ENCODE measurements at regions not wholly inside any gene's neighbourhood (a gene's known extent, or its start where the extent isn't known, plus 50 kb on each side); places are given as distances from the start of the nearest gene placed in this dataset.

GRCh38 chr12:58277231-58277630 is 335.9 kb downstream of the ATP23 start:
- no peak overlapping the region for H3K9ac ChIP-seq (ENCODE audit: low read length)
- 0 out of 2 replicates have a peak, but pooled peaks cover 4% of the 10 kb centered on the region for H3K9me3 ChIP-seq (ENCODE audit: insufficient read depth, low read length)
- no peak overlapping the region for H3K4me2 ChIP-seq (ENCODE audit: low read length)
- H3K4me3 ChIP-seq (ENCODE audit: low read length): no peak overlapping the region
- H3K79me2 ChIP-seq (ENCODE audit: low read length): no peaks in the 10 kb centered on the region
- no peaks in the 10 kb centered on the region for H3K4me1 ChIP-seq (ENCODE audit: low read length)
- H4K20me1 ChIP-seq (ENCODE audit: insufficient read depth, low read length): no peaks in the 10 kb centered on the region
- H3K27me3 ChIP-seq (ENCODE audit: low read depth, low read length): no peaks in the 10 kb centered on the region
- no peaks in the 10 kb centered on the region for H3K36me3 ChIP-seq (replicated peaks; ENCODE audit: low read depth, low read length)
- H2AFZ ChIP-seq (ENCODE audit: low read depth, low read length): no peak overlapping the region
- no peak overlapping the region for H3K27ac ChIP-seq (ENCODE audit: low read length)
- TF ChIP-seq EZH2phosphoT487 (IDR thresholded peaks at IDR 0.05; ENCODE audit: low read depth): no peak
- TF ChIP-seq, protein P1, sequence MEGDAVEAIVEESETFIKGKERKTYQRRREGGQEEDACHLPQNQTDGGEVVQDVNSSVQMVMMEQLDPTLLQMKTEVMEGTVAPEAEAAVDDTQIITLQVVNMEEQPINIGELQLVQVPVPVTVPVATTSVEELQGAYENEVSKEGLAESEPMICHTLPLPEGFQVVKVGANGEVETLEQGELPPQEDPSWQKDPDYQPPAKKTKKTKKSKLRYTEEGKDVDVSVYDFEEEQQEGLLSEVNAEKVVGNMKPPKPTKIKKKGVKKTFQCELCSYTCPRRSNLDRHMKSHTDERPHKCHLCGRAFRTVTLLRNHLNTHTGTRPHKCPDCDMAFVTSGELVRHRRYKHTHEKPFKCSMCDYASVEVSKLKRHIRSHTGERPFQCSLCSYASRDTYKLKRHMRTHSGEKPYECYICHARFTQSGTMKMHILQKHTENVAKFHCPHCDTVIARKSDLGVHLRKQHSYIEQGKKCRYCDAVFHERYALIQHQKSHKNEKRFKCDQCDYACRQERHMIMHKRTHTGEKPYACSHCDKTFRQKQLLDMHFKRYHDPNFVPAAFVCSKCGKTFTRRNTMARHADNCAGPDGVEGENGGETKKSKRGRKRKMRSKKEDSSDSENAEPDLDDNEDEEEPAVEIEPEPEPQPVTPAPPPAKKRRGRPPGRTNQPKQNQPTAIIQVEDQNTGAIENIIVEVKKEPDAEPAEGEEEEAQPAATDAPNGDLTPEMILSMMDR (IDR thresholded peaks at IDR 0.05; ENCODE audit: low read depth, low read length): no peak

- H4K20me1 ChIP-seq (ENCODE audit: insufficient read depth, low read length): no peaks in the 10 kb centered on the region
- no peaks in the 10 kb centered on the region for H3K9me3 ChIP-seq (ENCODE audit: insufficient read depth, low read length)
- no peaks in the 10 kb centered on the region for H3K27me3 ChIP-seq (ENCODE audit: low read depth, low read length)
- H3K36me3 ChIP-seq (replicated peaks; ENCODE audit: low read depth, low read length): no peaks in the 10 kb centered on the region
- H3K79me2 ChIP-seq (ENCODE audit: low read length): no peaks in the 10 kb centered on the region
- H3K4me2 ChIP-seq (ENCODE audit: low read length): no peak overlapping the region
- H3K9ac ChIP-seq (ENCODE audit: low read length): no peak overlapping the region
- no peak overlapping the region for H2AFZ ChIP-seq (ENCODE audit: low read depth, low read length)
- H3K27ac ChIP-seq (ENCODE audit: low read length): no peak overlapping the region
- H3K4me1 ChIP-seq (ENCODE audit: low read length): no peaks in the 10 kb centered on the region
- TF ChIP-seq, protein P1 (IDR thresholded peaks at IDR 0.05; ENCODE audit: low read depth, low read length): no peak
- TF ChIP-seq EZH2phosphoT487 (IDR thresholded peaks at IDR 0.05; ENCODE audit: low read depth): no peak
- H3K4me3 ChIP-seq (ENCODE audit: low read length): no peak overlapping the region
Measured at GRCh38 chr12:58283553-58283952, 342.2 kb downstream of the ATP23 start.

DNA sequence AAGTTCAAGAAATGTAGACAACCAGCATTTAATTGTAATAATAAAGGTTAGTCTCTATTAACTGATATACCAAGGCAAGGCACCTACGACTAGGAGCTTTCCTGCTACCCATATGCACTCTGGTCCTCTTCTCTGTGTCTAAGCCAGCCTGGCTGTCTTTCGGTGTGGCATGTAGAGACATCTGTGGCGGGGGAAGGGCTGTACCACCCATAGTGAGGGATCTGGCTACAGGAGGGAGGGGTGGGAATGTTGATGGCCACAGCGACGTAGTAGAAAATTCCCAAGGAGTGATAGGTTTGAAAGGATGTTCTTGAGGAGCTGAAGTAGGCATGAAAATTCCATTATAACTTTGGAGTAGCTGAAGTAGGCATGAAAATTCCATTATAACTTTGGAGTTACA is 344.2 kb downstream of the ATP23 start:
- no peak overlapping the region for H3K27ac ChIP-seq (ENCODE audit: low read length)
- H3K4me1 ChIP-seq (ENCODE audit: low read length): peaks cover under 1% of the 10 kb centered on the region; the same call in 1 of the 2 replicates
- H3K79me2 ChIP-seq (ENCODE audit: low read length): no peaks in the 10 kb centered on the region
- H2AFZ ChIP-seq (ENCODE audit: low read depth, low read length): no peak overlapping the region
- no peak overlapping the region for H3K9ac ChIP-seq (ENCODE audit: low read length)
- no peaks in the 10 kb centered on the region for H3K9me3 ChIP-seq (ENCODE audit: insufficient read depth, low read length)
- H3K36me3 ChIP-seq (replicated peaks; ENCODE audit: low read depth, low read length): no peaks in the 10 kb centered on the region
- no peaks in the 10 kb centered on the region for H3K27me3 ChIP-seq (ENCODE audit: low read depth, low read length)
- H4K20me1 ChIP-seq (ENCODE audit: insufficient read depth, low read length): no peaks in the 10 kb centered on the region
- no peak overlapping the region for H3K4me2 ChIP-seq (ENCODE audit: low read length)
- H3K4me3 ChIP-seq (ENCODE audit: low read length): no peak overlapping the region
- TF ChIP-seq, protein P1 (IDR thresholded peaks at IDR 0.05; ENCODE audit: low read depth, low read length): no peak

DNA sequence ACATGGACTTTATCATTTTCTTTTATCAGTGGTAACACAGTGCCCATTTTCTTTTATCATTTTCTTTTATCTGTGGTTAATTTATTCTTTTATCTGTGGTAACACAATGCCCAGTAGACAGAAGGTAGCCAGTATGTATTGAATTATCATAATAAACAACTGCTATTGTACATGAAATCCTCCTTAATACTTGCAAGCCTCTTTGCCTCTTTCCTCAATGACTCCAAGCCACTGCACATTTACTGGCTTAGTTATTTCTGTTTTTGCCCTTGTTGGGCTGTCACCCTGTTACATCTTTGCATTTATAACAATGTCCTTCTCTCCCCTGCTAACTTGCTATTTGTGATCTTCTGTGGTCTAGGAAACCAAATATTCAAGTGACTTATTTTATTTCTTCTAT is 345.0 kb downstream of the ATP23 start:
- Histone ChIP-seq H2AFZ (ENCODE audit: low read depth, low read length) (no peak overlapping the region), H4K20me1 (ENCODE audit: insufficient read depth, low read length) (no peaks in the 10 kb centered on the region), H3K36me3 (replicated peaks; ENCODE audit: low read depth, low read length) (no peaks in the 10 kb centered on the region), H3K27me3 (ENCODE audit: low read depth, low read length) (no peaks in the 10 kb centered on the region), H3K4me1 (ENCODE audit: low read length) (peaks cover 8% of the 10 kb centered on the region), H3K27ac (ENCODE audit: low read length) (no peak overlapping the region), H3K9me3 (ENCODE audit: insufficient read depth, low read length) (no peaks in the 10 kb centered on the region), H3K4me3 (ENCODE audit: low read length) (no peak overlapping the region), H3K9ac (ENCODE audit: low read length) (no peak overlapping the region), H3K79me2 (ENCODE audit: low read length) (no peaks in the 10 kb centered on the region), H3K4me2 (ENCODE audit: low read length) (no peak overlapping the region)
- TF ChIP-seq EZH2phosphoT487 (IDR thresholded peaks at IDR 0.05; ENCODE audit: low read depth): no peak
- TF ChIP-seq, protein P1 (IDR thresholded peaks at IDR 0.05; ENCODE audit: low read depth, low read length): no peak
